ENCODE measurements at regions not wholly inside any gene's neighbourhood (a gene's known extent, or its start where the extent isn't known, plus 50 kb on each side); places are given as distances from the start of the nearest gene placed in this dataset.
A peak's percentile ranks its signal among the peaks of the same experiment; 100 is the strongest.

DNA sequence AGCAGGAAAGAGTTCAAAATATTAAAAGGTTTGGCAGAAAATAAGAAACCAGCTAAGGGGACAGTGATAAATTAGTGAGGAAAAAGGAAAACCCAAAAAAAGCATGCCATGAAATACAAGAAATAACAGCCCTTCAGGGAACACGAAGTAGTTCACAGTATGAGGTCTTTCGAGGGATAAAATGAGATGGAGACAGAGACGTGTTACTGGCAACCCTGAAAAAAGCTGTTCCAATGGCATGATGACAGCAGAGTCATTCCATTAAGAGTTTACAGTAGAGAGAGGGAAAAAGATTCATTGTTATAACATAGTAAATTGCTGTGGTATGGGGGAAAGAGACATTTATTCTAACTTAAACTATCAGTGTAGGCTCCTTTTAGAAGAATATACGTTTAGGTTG lies 391.2 kb downstream of the ANKRD7 start:
- no peak overlapping the region for H3K4me3 ChIP-seq (ENCODE audit: low read depth, low read length)
- no peak for TF ChIP-seq CTCF (IDR thresholded peaks at IDR 0.05; ENCODE audit: control insufficient read depth, extremely low read depth, insufficient read depth)
- no peak for DNase-seq (ENCODE audit: low read depth)

- no peak for TF ChIP-seq CTCF (IDR thresholded peaks at IDR 0.05; ENCODE audit: control insufficient read depth, extremely low read depth, insufficient read depth)
- DNase-seq (ENCODE audit: low read depth) = peak; percentile 54
- no peak overlapping the region for H3K4me3 ChIP-seq (ENCODE audit: low read depth, low read length)
Measured at GRCh38 chr7:118621810-118622360, 397.4 kb downstream of the ANKRD7 start.

- no peak for DNase-seq (ENCODE audit: low read depth)
- H3K4me3 ChIP-seq (ENCODE audit: low read depth, low read length) = no peak overlapping the region
- no peak for TF ChIP-seq CTCF (IDR thresholded peaks at IDR 0.05; ENCODE audit: control insufficient read depth, extremely low read depth, insufficient read depth)
Measured at GRCh38 chr7:118626739-118627138, 402.2 kb downstream of the ANKRD7 start.

GRCh38 chr7:118627467-118627866 lies 403.0 kb downstream of the ANKRD7 start:
- no peak for DNase-seq (ENCODE audit: low read depth)
- H3K4me3 ChIP-seq (ENCODE audit: low read depth, low read length) = no peak overlapping the region
- no peak for TF ChIP-seq CTCF (IDR thresholded peaks at IDR 0.05; ENCODE audit: control insufficient read depth, extremely low read depth, insufficient read depth)

GRCh38 chr7:118629898-118630438 lies 405.5 kb downstream of the ANKRD7 start:
- TF ChIP-seq CTCF (IDR thresholded peaks at IDR 0.05; ENCODE audit: control insufficient read depth, extremely low read depth, insufficient read depth) = no peak
- no peak overlapping the region for H3K4me3 ChIP-seq (ENCODE audit: low read depth, low read length)
- no peak for DNase-seq (ENCODE audit: low read depth)

DNA sequence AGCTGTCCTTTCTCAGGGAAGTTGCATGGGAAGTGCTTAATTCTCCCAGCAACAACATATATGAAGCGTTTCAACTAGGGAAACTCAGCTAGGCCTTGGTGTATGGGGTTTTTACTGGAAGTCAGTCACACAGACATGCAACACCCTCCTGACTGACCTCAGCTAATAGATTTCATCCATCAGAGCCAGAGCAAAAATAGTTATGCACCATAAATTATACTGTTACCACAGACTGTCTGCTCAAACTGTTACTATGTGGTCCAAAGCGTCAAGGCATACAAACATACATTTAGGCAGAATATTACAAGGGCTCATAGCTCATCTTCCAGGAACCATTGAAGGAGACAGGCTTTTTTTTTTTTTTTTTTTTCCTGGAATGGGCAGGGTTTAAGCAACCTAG lies 417.9 kb downstream of the ANKRD7 start:
- TF ChIP-seq CTCF (IDR thresholded peaks at IDR 0.05; ENCODE audit: control insufficient read depth, extremely low read depth, insufficient read depth) = no peak
- DNase-seq (ENCODE audit: low read depth) = no peak
- H3K4me3 ChIP-seq (ENCODE audit: low read depth, low read length) = no peak overlapping the region

DNA sequence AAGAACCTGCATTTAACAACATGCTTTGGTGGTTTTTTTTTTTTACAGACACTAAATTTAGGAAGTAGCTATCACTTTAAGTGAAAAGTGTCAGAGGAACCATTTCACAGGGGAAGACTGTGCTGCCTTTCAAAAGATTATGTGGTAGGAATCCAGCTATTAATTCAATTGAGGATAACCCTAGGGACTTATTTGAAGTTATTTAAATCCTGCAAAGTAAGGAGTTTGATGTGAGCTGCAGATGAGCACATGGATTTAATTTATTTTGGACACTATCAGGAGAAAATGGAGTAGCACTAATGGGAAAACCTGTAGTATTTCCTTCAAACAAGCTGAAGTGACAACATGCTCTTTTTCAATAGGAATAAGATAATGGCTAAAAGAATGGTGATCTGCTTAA lies 419.8 kb downstream of the ANKRD7 start:
- no peak for TF ChIP-seq CTCF (IDR thresholded peaks at IDR 0.05; ENCODE audit: control insufficient read depth, extremely low read depth, insufficient read depth)
- no peak for DNase-seq (ENCODE audit: low read depth)
- H3K4me3 ChIP-seq (ENCODE audit: low read depth, low read length) = no peak overlapping the region

All from LNCaP clone FGC (cell line).